Liver (tissue), 8 donors: ENCODE measurements at regions not wholly inside any gene's neighbourhood (a gene's known extent, or its start where the extent isn't known, plus 50 kb on each side); places are given as distances from the start of the nearest gene placed in this dataset.

Experiments
- DNase-seq: peaks from one replicate; pipeline ENCODE4 v3.0.0-alpha.2; 2017; ENCODE audit warnings: low spot score
- H3K27ac ChIP-seq, 2 donors: one replicate each; pipeline ENCODE4 v1.7.0; 2013; ENCODE audit warnings: inconsistent platforms in 2 of 2, low read length in 2 of 2, control low read depth in 1 of 2, low read depth in 1 of 2, mild to moderate bottlenecking in 1 of 2
- H3K27me3 ChIP-seq, 4 donors: one replicate each; pipeline versions ENCODE4 v1.6.1 to v1.7.0; 2013; ENCODE audit warnings: low read length in 3 of 4, inconsistent platforms in 1 of 4, mild to moderate bottlenecking in 1 of 4, moderate library complexity in 1 of 4; ENCODE audit not compliant: control insufficient read depth in 4 of 4, insufficient read depth in 4 of 4
- H3K36me3 ChIP-seq, 4 donors: one replicate each; pipeline versions ENCODE4 v1.6.1 to v1.7.0; 2013; ENCODE audit warnings: low read length in 3 of 4, mild to moderate bottlenecking in 3 of 4, low read depth in 1 of 4, moderate library complexity in 1 of 4; ENCODE audit not compliant: control insufficient read depth in 4 of 4, insufficient read depth in 3 of 4
- H3K4me1 ChIP-seq, 4 donors: one replicate each; pipeline versions ENCODE4 v1.6.1 to v1.7.0; 2013; ENCODE audit warnings: low read length in 3 of 4, mild to moderate bottlenecking in 3 of 4, moderate library complexity in 1 of 4; ENCODE audit not compliant: control insufficient read depth in 4 of 4, insufficient read depth in 4 of 4
- H3K4me3 ChIP-seq, 3 donors: one replicate each; pipeline versions ENCODE4 v1.6.1 to v1.7.0; 2013; ENCODE audit warnings: low read length in 3 of 3, control low read depth in 1 of 3, low read depth in 1 of 3, mild to moderate bottlenecking in 1 of 3
- H3K9ac ChIP-seq, 2 donors: one replicate each; pipeline ENCODE4 v1.7.0; 2013; ENCODE audit warnings: low read length in 2 of 2, mild to moderate bottlenecking in 2 of 2, moderate library complexity in 2 of 2, control low read depth in 1 of 2, low read depth in 1 of 2
- H3K9me3 ChIP-seq, 4 donors: one replicate each; pipeline versions ENCODE4 v1.6.1 to v1.7.0; 2013; ENCODE audit warnings: low read length in 3 of 4; ENCODE audit not compliant: control insufficient read depth in 4 of 4
- FOXA1 ChIP-seq: IDR thresholded peaks from 2 replicates; pipeline ENCODE4 v1.6.1; 2016; ENCODE audit warnings: antibody characterized with exemption
- FOXA2 ChIP-seq: IDR thresholded peaks from 2 replicates; pipeline ENCODE4 v1.6.1; 2016; ENCODE audit warnings: antibody characterized with exemption
- HNF4G ChIP-seq: IDR thresholded peaks from 2 replicates; pipeline ENCODE4 v1.6.1; 2016; ENCODE audit warnings: antibody characterized with exemption
- JUND ChIP-seq, 2 donors: IDR thresholded peaks; 2 replicates each; pipeline ENCODE4 v1.6.1; 2016; ENCODE audit warnings: antibody characterized with exemption in 2 of 2
- NR2F2 ChIP-seq: IDR thresholded peaks from 2 replicates; pipeline ENCODE4 v1.6.1; 2016; ENCODE audit warnings: antibody characterized with exemption
- RAD21 ChIP-seq, 2 donors: IDR thresholded peaks; 2 replicates each; pipeline ENCODE4 v1.6.1; 2016; ENCODE audit warnings: antibody characterized with exemption in 2 of 2, mild to moderate bottlenecking in 2 of 2
- RXRA ChIP-seq, 2 donors: IDR thresholded peaks; 2 replicates each; pipeline ENCODE4 v1.6.1; 2017 to 2018; ENCODE audit warnings: antibody characterized with exemption in 2 of 2, mild to moderate bottlenecking in 1 of 2
- SP1 ChIP-seq: IDR thresholded peaks from 2 replicates; pipeline ENCODE4 v1.6.1; 2018; ENCODE audit warnings: antibody characterized with exemption, mild to moderate bottlenecking
- TAF1 ChIP-seq: conservative IDR thresholded peaks from 2 replicates; pipeline ENCODE4 v1.6.1; 2016; ENCODE audit warnings: antibody characterized with exemption, mild to moderate bottlenecking
- WGBS: extraction: QIAGEN DNeasy Blood & Tissue Kit; methylation state at CpG from one replicate; pipeline ENCODE4 v1.1.7; 2013; 5-methylcytosine and 5-hydroxymethylcytosine counted together
- TF ChIP-seq, protein P1 (sequence below): IDR thresholded peaks from 2 replicates; pipeline ENCODE4 v1.6.1; 2016; ENCODE audit warnings: antibody characterized with exemption
- TF ChIP-seq, protein P2 (sequence below): fragments of 150-350 bp; IDR thresholded peaks from 2 replicates; pipeline ENCODE4 v1.5.1; 2017; ENCODE audit warnings: improper control_type of control experiment, low read depth, low read length; ENCODE audit not compliant: missing input control
- TF ChIP-seq, protein P3 (sequence below): IDR thresholded peaks from 2 replicates; pipeline ENCODE4 v1.6.1; 2016; ENCODE audit warnings: antibody characterized with exemption
- TF ChIP-seq, protein P4 (sequence below): IDR thresholded peaks from 2 replicates; pipeline ENCODE4 v1.6.1; 2016; ENCODE audit warnings: antibody characterized with exemption, mild to moderate bottlenecking
- TF ChIP-seq, protein P5 (sequence below): IDR thresholded peaks from 2 replicates; pipeline ENCODE4 v1.6.1; 2016; ENCODE audit warnings: antibody characterized with exemption
- donor health status: healthy.
- donor health status: healthy.
- donor health status: healthy.
- donor health status: healthy.
- donor health status: healthy.

DNA sequence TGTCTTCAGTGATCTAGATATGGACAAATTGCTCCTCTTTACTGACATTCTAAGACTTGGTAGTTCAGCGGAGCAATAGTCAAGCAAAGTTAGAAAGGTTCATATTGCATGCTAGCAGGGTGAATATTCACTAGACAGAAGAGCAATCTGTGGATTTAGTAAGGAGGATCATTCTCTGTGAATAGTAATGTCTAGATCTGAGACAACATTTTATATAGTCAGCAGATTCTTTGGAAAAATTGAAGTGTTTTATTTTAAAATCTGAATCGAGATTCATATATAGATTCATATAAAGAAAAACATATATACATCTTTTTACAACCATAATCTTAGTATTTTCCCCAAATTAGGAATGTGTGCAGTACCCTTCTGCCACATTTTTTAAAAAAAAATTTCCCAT is 274.5 kb upstream of the BRINP3 start:
- H3K4me1 ChIP-seq: peaks cover 0 to 2% (median 0%) of the 10 kb centered on the region in 4 donors
- no peaks in the 10 kb centered on the region for H3K36me3 ChIP-seq
- H3K9ac ChIP-seq: no peak overlapping the region
- no peak for DNase-seq
- WGBS: 64% methylated on average over 2 of the region's 2 CpGs
- H3K27ac ChIP-seq: no peak overlapping the region
- TF ChIP-seq, protein P1, sequence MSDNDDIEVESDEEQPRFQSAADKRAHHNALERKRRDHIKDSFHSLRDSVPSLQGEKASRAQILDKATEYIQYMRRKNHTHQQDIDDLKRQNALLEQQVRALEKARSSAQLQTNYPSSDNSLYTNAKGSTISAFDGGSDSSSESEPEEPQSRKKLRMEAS: no peak
- TF ChIP-seq, protein P2, sequence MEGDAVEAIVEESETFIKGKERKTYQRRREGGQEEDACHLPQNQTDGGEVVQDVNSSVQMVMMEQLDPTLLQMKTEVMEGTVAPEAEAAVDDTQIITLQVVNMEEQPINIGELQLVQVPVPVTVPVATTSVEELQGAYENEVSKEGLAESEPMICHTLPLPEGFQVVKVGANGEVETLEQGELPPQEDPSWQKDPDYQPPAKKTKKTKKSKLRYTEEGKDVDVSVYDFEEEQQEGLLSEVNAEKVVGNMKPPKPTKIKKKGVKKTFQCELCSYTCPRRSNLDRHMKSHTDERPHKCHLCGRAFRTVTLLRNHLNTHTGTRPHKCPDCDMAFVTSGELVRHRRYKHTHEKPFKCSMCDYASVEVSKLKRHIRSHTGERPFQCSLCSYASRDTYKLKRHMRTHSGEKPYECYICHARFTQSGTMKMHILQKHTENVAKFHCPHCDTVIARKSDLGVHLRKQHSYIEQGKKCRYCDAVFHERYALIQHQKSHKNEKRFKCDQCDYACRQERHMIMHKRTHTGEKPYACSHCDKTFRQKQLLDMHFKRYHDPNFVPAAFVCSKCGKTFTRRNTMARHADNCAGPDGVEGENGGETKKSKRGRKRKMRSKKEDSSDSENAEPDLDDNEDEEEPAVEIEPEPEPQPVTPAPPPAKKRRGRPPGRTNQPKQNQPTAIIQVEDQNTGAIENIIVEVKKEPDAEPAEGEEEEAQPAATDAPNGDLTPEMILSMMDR: no peak
- TF ChIP-seq, protein P3, sequence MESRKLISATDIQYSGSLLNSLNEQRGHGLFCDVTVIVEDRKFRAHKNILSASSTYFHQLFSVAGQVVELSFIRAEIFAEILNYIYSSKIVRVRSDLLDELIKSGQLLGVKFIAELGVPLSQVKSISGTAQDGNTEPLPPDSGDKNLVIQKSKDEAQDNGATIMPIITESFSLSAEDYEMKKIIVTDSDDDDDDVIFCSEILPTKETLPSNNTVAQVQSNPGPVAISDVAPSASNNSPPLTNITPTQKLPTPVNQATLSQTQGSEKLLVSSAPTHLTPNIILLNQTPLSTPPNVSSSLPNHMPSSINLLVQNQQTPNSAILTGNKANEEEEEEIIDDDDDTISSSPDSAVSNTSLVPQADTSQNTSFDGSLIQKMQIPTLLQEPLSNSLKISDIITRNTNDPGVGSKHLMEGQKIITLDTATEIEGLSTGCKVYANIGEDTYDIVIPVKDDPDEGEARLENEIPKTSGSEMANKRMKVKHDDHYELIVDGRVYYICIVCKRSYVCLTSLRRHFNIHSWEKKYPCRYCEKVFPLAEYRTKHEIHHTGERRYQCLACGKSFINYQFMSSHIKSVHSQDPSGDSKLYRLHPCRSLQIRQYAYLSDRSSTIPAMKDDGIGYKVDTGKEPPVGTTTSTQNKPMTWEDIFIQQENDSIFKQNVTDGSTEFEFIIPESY: no peak
- TF ChIP-seq, protein P4, sequence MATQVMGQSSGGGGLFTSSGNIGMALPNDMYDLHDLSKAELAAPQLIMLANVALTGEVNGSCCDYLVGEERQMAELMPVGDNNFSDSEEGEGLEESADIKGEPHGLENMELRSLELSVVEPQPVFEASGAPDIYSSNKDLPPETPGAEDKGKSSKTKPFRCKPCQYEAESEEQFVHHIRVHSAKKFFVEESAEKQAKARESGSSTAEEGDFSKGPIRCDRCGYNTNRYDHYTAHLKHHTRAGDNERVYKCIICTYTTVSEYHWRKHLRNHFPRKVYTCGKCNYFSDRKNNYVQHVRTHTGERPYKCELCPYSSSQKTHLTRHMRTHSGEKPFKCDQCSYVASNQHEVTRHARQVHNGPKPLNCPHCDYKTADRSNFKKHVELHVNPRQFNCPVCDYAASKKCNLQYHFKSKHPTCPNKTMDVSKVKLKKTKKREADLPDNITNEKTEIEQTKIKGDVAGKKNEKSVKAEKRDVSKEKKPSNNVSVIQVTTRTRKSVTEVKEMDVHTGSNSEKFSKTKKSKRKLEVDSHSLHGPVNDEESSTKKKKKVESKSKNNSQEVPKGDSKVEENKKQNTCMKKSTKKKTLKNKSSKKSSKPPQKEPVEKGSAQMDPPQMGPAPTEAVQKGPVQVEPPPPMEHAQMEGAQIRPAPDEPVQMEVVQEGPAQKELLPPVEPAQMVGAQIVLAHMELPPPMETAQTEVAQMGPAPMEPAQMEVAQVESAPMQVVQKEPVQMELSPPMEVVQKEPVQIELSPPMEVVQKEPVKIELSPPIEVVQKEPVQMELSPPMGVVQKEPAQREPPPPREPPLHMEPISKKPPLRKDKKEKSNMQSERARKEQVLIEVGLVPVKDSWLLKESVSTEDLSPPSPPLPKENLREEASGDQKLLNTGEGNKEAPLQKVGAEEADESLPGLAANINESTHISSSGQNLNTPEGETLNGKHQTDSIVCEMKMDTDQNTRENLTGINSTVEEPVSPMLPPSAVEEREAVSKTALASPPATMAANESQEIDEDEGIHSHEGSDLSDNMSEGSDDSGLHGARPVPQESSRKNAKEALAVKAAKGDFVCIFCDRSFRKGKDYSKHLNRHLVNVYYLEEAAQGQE: no peak
- TF ChIP-seq, protein P5, sequence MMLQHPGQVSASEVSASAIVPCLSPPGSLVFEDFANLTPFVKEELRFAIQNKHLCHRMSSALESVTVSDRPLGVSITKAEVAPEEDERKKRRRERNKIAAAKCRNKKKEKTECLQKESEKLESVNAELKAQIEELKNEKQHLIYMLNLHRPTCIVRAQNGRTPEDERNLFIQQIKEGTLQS: no peak
- TF ChIP-seq RXRA (IDR thresholded peaks at IDR 0.05): no peak
- no peaks in the 10 kb centered on the region for H3K27me3 ChIP-seq
- H3K4me3 ChIP-seq: no peak overlapping the region
- no peaks in the 10 kb centered on the region for H3K9me3 ChIP-seq

DNA sequence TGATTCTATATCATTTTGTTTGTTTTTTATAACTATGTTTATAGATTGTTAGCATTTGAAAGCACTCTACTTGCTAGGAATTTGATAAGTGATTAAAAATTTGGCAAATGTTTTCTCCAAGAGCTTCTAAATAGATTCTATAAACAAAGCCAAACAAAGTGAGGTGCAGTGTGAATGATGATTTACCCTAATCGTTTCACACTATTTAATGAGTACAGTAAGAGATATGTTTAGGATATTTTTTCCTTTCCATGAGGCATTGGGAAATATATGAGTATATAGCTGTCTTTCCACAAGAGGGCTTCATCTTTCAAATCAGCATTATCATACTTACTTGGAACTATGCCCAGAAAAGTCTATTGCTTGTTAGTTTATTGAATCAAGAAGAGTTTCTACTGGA is 277.0 kb upstream of the BRINP3 start:
- TF ChIP-seq JUND (IDR thresholded peaks at IDR 0.05) (no peak), FOXA1 (no peak), RAD21 (IDR thresholded peaks at IDR 0.05) (no peak), TAF1 (no peak), FOXA2 (no peak), HNF4G (no peak), SP1 (no peak), RXRA (IDR thresholded peaks at IDR 0.05) (no peak), NR2F2 (no peak)
- TF ChIP-seq, protein P4: no peak
- TF ChIP-seq, protein P1: no peak
- TF ChIP-seq, protein P3: no peak
- TF ChIP-seq, protein P2: no peak
- Histone ChIP-seq H3K27me3 (no peaks in the 10 kb centered on the region), H3K36me3 (no peaks in the 10 kb centered on the region), H3K4me1 (no peaks in the 10 kb centered on the region), H3K9me3 (no peaks in the 10 kb centered on the region), H3K4me3 (no peak overlapping the region), H3K9ac (no peak overlapping the region), H3K27ac (no peak overlapping the region)
- WGBS: 29% methylated on average over 1 of the region's 1 CpG
- DNase-seq: no peak
